Astrocyte (in vitro differentiated cells and primary cell): ENCODE measurements at regions not wholly inside any gene's neighbourhood (a gene's known extent, or its start where the extent isn't known, plus 50 kb on each side); places are given as distances from the start of the nearest gene placed in this dataset.

ENCODE experiments used
- DNase-seq: peaks from one replicate; pipeline ENCODE4 v3.0.0-alpha.2; 2010; ENCODE audit warnings: low read depth
- FAIRE-seq: peaks from 2 replicates; lab custom pipeline; 2011; peaks lifted over from hg19 to GRCh38; lab: Jason Lieb, UNC
- H2AFZ ChIP-seq: 2 replicates; pipeline ENCODE4 v1.6.0; 2012; ENCODE audit warnings: low read depth, low read length, inconsistent platforms
- H3K27ac ChIP-seq: 2 replicates; pipeline ENCODE4 v1.5.1; 2011; ENCODE audit warnings: low read depth, low read length, inconsistent platforms
- H3K27me3 ChIP-seq: 2 replicates; pipeline ENCODE4 v1.6.0; 2011; ENCODE audit warnings: low read length, inconsistent platforms; ENCODE audit not compliant: insufficient read depth
- H3K36me3 ChIP-seq: 2 replicates; pipeline ENCODE4 v1.5.1; 2011; ENCODE audit warnings: low read length, inconsistent platforms; ENCODE audit not compliant: insufficient read depth
- H3K4me1 ChIP-seq: 2 replicates; pipeline ENCODE4 v1.5.1; 2011; ENCODE audit warnings: low read length, inconsistent platforms; ENCODE audit not compliant: insufficient read depth
- H3K4me2 ChIP-seq: 2 replicates; pipeline ENCODE4 v1.6.0; 2012; ENCODE audit warnings: low read length, inconsistent platforms
- H3K4me3 ChIP-seq: 2 replicates; pipeline ENCODE4 v1.5.1; 2011; ENCODE audit warnings: low read depth, mild to moderate bottlenecking, low read length, inconsistent platforms; ENCODE audit not compliant: insufficient read depth
- H3K79me2 ChIP-seq: 2 replicates; pipeline ENCODE4 v1.6.0; 2012; ENCODE audit warnings: mild to moderate bottlenecking, low read length, inconsistent platforms; ENCODE audit not compliant: insufficient read depth
- H3K9ac ChIP-seq: 2 replicates; pipeline ENCODE4 v1.6.0; 2012; ENCODE audit warnings: mild to moderate bottlenecking, low read length, inconsistent platforms
- H3K9me3 ChIP-seq: 2 replicates; pipeline ENCODE4 v1.5.1; 2012; ENCODE audit warnings: low read depth, mild to moderate bottlenecking, low read length, inconsistent platforms; ENCODE audit not compliant: insufficient read depth
- H4K20me1 ChIP-seq: 2 replicates; pipeline ENCODE4 v1.6.0; 2012; ENCODE audit warnings: low read length, inconsistent platforms; ENCODE audit not compliant: insufficient read depth
- H3K27ac Mint-ChIP-seq: one replicate; pipeline ENCODE4 v1.8.0; 2021; ENCODE audit warnings: mild to moderate bottlenecking, mixed read lengths; ENCODE audit not compliant: unreplicated experiment
- H3K27me3 Mint-ChIP-seq: one replicate; pipeline ENCODE4 v1.8.0; 2021; ENCODE audit warnings: low read depth, mixed read lengths; ENCODE audit not compliant: unreplicated experiment
- H3K36me3 Mint-ChIP-seq: one replicate; pipeline ENCODE4 v1.8.0; 2021; ENCODE audit warnings: low read depth, mixed read lengths; ENCODE audit not compliant: unreplicated experiment
- H3K4me1 Mint-ChIP-seq: one replicate; pipeline ENCODE4 v1.8.0; 2021; ENCODE audit warnings: low read depth, mixed read lengths; ENCODE audit not compliant: unreplicated experiment
- H3K4me3 Mint-ChIP-seq: one replicate; pipeline ENCODE4 v1.8.0; 2021; ENCODE audit warnings: mild to moderate bottlenecking, moderate library complexity, mixed read lengths; ENCODE audit not compliant: unreplicated experiment
- H3K9me3 Mint-ChIP-seq: one replicate; pipeline ENCODE4 v1.8.0; 2021; ENCODE audit warnings: mild to moderate bottlenecking, mixed read lengths; ENCODE audit not compliant: unreplicated experiment
- EZH2 ChIP-seq: IDR thresholded peaks from 2 replicates; pipeline ENCODE4 v1.6.1; 2012; ENCODE audit warnings: mild to moderate bottlenecking, low read length, inconsistent platforms; ENCODE audit not compliant: insufficient read depth
- TF ChIP-seq, protein P1 (sequence below): IDR thresholded peaks from 2 replicates; pipeline ENCODE4 v1.5.1; 2011; ENCODE audit warnings: low read depth, mild to moderate bottlenecking, inconsistent platforms, low read length, moderate library complexity; ENCODE audit not compliant: insufficient read depth

DNA sequence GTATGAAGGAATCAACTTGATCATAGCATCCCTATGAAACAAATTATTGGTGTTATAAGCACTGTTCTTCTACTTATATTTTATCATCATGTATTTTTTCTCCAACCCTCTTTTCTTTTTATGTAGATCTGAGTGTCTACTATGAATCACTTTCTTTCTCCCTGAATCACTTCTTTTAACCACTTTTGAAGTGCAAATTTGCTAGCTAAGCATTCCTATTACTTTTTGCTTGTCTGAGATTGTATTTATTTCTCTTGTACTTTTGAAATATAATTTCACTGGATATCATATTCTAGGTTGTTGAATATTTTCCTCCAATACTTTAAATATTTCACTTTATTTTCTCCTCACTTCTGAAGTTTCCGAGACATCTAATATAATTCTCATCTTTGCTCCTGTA, 1282.3 kb upstream of the FLRT2 start:
- H2AFZ ChIP-seq: no peak overlapping the region
- no peaks in the 10 kb centered on the region for H3K36me3 Mint-ChIP-seq
- H3K27me3 Mint-ChIP-seq: no peaks in the 10 kb centered on the region
- no peaks in the 10 kb centered on the region for H3K36me3 ChIP-seq
- no peaks in the 10 kb centered on the region for H3K27me3 ChIP-seq
- no peak overlapping the region for H3K4me2 ChIP-seq
- H4K20me1 ChIP-seq: no peaks in the 10 kb centered on the region
- H3K9me3 Mint-ChIP-seq: peaks cover 8% of the 10 kb centered on the region
- H3K79me2 ChIP-seq: no peaks in the 10 kb centered on the region
- H3K4me1 ChIP-seq: no peaks in the 10 kb centered on the region
- H3K9ac ChIP-seq: no peak overlapping the region
- FAIRE-seq (no peak), DNase-seq (no peak)
- H3K4me3 ChIP-seq: no peak overlapping the region
- peaks cover 10% of the 10 kb centered on the region for H3K4me1 Mint-ChIP-seq
- H3K27ac ChIP-seq: no peak overlapping the region
- no peaks in the 10 kb centered on the region for H3K9me3 ChIP-seq
- no peak overlapping the region for H3K4me3 Mint-ChIP-seq
- no peak overlapping the region for H3K27ac Mint-ChIP-seq
- TF ChIP-seq, protein P1, sequence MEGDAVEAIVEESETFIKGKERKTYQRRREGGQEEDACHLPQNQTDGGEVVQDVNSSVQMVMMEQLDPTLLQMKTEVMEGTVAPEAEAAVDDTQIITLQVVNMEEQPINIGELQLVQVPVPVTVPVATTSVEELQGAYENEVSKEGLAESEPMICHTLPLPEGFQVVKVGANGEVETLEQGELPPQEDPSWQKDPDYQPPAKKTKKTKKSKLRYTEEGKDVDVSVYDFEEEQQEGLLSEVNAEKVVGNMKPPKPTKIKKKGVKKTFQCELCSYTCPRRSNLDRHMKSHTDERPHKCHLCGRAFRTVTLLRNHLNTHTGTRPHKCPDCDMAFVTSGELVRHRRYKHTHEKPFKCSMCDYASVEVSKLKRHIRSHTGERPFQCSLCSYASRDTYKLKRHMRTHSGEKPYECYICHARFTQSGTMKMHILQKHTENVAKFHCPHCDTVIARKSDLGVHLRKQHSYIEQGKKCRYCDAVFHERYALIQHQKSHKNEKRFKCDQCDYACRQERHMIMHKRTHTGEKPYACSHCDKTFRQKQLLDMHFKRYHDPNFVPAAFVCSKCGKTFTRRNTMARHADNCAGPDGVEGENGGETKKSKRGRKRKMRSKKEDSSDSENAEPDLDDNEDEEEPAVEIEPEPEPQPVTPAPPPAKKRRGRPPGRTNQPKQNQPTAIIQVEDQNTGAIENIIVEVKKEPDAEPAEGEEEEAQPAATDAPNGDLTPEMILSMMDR: no peak
- no peak for TF ChIP-seq EZH2

DNA sequence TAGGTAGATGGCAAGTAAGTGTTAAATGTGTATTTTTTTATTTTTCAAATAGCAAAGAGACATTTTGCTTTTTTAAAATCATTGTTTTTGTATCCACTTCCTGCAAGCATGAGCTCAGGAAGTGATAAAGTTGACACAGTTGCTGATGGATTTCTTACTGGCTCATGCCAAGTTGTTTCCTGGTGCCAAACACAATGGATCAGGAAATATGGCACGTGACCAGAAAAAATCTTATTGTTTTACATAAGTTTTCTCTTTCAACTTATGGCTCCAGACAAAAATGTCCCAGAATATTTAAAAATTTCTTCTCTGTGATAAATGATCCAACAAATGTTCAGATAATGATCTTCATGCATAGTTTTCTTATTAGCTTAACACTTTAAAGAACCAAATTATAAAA, 1279.1 kb upstream of the FLRT2 start:
- TF ChIP-seq, protein P1: no peak
- no peak for TF ChIP-seq EZH2
- Histone ChIP-seq H4K20me1 (no peaks in the 10 kb centered on the region), H3K4me2 (no peak overlapping the region), H3K4me3 (no peak overlapping the region), H3K4me1 (no peaks in the 10 kb centered on the region), H3K9ac (no peak overlapping the region), H3K27me3 (no peaks in the 10 kb centered on the region), H3K36me3 (no peaks in the 10 kb centered on the region), H3K9me3 (no peaks in the 10 kb centered on the region), H3K27ac (no peak overlapping the region), H3K79me2 (no peaks in the 10 kb centered on the region), H2AFZ (no peak overlapping the region)
- Mint-ChIP-seq H3K4me1 (peaks cover 21% of the 10 kb centered on the region), H3K36me3 (no peaks in the 10 kb centered on the region), H3K9me3 (peaks cover under 1% of the 10 kb centered on the region), H3K4me3 (no peak overlapping the region), H3K27me3 (no peaks in the 10 kb centered on the region), H3K27ac (no peak overlapping the region)
- no peak for DNase-seq
- FAIRE-seq: no peak

DNA sequence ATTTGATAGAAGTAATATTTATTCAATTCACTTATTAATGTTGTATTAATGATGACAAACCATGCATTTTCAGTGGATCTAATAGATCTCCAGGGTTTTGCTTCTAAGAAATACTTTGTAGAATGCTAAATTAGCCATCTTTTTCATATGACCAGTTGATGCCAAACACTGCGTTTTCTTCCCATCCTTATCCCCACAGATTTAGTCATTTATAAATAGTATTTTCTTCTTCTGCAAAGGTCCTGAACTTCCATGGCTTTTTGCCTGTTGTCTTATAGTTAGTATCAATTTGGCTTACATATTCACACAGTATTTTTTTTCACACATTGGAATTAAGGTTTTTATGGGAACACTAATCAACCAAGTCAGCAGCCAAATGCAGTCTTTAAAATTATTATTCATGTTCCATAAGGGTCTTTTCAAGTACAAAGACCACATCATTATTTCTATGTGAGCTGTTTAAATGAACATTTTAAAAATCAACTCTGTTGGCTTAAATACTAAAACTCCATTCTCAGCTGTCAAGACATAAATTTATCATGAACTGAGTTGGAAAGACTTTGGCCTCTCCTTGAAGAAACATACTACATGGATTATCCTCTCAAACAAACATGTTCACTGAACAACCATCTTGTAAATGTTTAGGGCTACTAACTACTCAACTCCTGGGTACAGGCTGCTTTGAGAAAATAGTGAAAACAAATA, 1278.4 kb upstream of the FLRT2 start:
- no peaks in the 10 kb centered on the region for H3K36me3 ChIP-seq
- no peak overlapping the region for H3K9ac ChIP-seq
- H3K4me1 ChIP-seq: no peaks in the 10 kb centered on the region
- H3K4me3 Mint-ChIP-seq: no peak overlapping the region
- no peak for DNase-seq
- no peak overlapping the region for H2AFZ ChIP-seq
- H3K27ac ChIP-seq: no peak overlapping the region
- H3K27me3 ChIP-seq: no peaks in the 10 kb centered on the region
- H3K27me3 Mint-ChIP-seq: no peaks in the 10 kb centered on the region
- H4K20me1 ChIP-seq: no peaks in the 10 kb centered on the region
- no peaks in the 10 kb centered on the region for H3K9me3 Mint-ChIP-seq
- no peaks in the 10 kb centered on the region for H3K36me3 Mint-ChIP-seq
- no peaks in the 10 kb centered on the region for H3K79me2 ChIP-seq
- H3K9me3 ChIP-seq: no peaks in the 10 kb centered on the region
- H3K27ac Mint-ChIP-seq: no peak overlapping the region
- peaks cover 22% of the 10 kb centered on the region for H3K4me1 Mint-ChIP-seq
- no peak overlapping the region for H3K4me3 ChIP-seq
- no peak overlapping the region for H3K4me2 ChIP-seq
- TF ChIP-seq, protein P1: no peak
- TF ChIP-seq EZH2: no peak
- FAIRE-seq: no peak
